ENCODE measurements at regions not wholly inside any gene's neighbourhood (a gene's known extent, or its start where the extent isn't known, plus 50 kb on each side); places are given as distances from the start of the nearest gene placed in this dataset.

GRCh38 chr10:128825626-128826025 lies 641.4 kb upstream of the MGMT start:
- intact Hi-C loops (cut with DNase I; ENCODE audit: low total_unique reads) = no loop called here
- H3K4me3 ChIP-seq (ENCODE audit: low read depth, poor library complexity, severe bottlenecking) = no peak overlapping the region
- no peak for DNase-seq (ENCODE audit: low spot score in 2 of 2)
- no peak for TF ChIP-seq POLR2A (IDR thresholded peaks at IDR 0.05)
- no peak for TF ChIP-seq CTCF (IDR thresholded peaks at IDR 0.05)
- WGBS, 2 donors = 69 to 70% methylated on average over 6 of the region's 6 CpGs

- 78 to 82% methylated on average over 5 of the region's 5 CpGs for WGBS, 2 donors
- no peak for TF ChIP-seq CTCF (IDR thresholded peaks at IDR 0.05)
- TF ChIP-seq POLR2A (IDR thresholded peaks at IDR 0.05) = no peak
- H3K4me3 ChIP-seq (ENCODE audit: low read depth, poor library complexity, severe bottlenecking) = no peak overlapping the region
- DNase-seq (ENCODE audit: low spot score in 2 of 2) = no peak
- intact Hi-C loops (cut with DNase I; ENCODE audit: low total_unique reads) = no loop called here
Observed at GRCh38 chr10:128833671-128834070, 633.4 kb upstream of the MGMT start.

- no peak for DNase-seq (ENCODE audit: low spot score in 2 of 2)
- TF ChIP-seq CTCF (IDR thresholded peaks at IDR 0.05) = no peak
- intact Hi-C loops (cut with DNase I; ENCODE audit: low total_unique reads) = no loop called here
- no peak overlapping the region for H3K4me3 ChIP-seq (ENCODE audit: low read depth, poor library complexity, severe bottlenecking)
- WGBS, 2 donors = 70 to 77% methylated on average over 4 to 5 of the region's 5 CpGs
Observed at GRCh38 chr10:128835361-128835760, 631.7 kb upstream of the MGMT start.

- no peak overlapping the region for H3K4me3 ChIP-seq (ENCODE audit: low read depth, poor library complexity, severe bottlenecking)
- DNase-seq (ENCODE audit: low spot score in 2 of 2) = no peak
- intact Hi-C loops (cut with DNase I; ENCODE audit: low total_unique reads) = no loop called here
- no peak for TF ChIP-seq POLR2A (IDR thresholded peaks at IDR 0.05)
- no peak for TF ChIP-seq CTCF (IDR thresholded peaks at IDR 0.05)
- WGBS, 2 donors = 87 to 92% methylated on average over 2 of the region's 2 CpGs
Observed at GRCh38 chr10:128837478-128837877, 629.6 kb upstream of the MGMT start.

GRCh38 chr10:128839134-128839533 lies 627.9 kb upstream of the MGMT start:
- WGBS, 2 donors = 84 to 87% methylated on average over 9 of the region's 9 CpGs
- no peak for TF ChIP-seq POLR2A (IDR thresholded peaks at IDR 0.05)
- no peak for TF ChIP-seq CTCF (IDR thresholded peaks at IDR 0.05)
- intact Hi-C loops (cut with DNase I; ENCODE audit: low total_unique reads) = no loop called here
- no peak for DNase-seq (ENCODE audit: low spot score in 2 of 2)
- no peak overlapping the region for H3K4me3 ChIP-seq (ENCODE audit: low read depth, poor library complexity, severe bottlenecking)

GRCh38 chr10:128839701-128840100 lies 627.3 kb upstream of the MGMT start:
- no peak for DNase-seq (ENCODE audit: low spot score in 2 of 2)
- TF ChIP-seq CTCF (IDR thresholded peaks at IDR 0.05) (no peak), POLR2A (IDR thresholded peaks at IDR 0.05) (no peak)
- intact Hi-C loops (cut with DNase I; ENCODE audit: low total_unique reads) = no loop called here
- H3K4me3 ChIP-seq (ENCODE audit: low read depth, poor library complexity, severe bottlenecking) = no peak overlapping the region

Measured in lower leg skin (tissue), 4 donors.